ENCODE measurements at regions not wholly inside any gene's neighbourhood (a gene's known extent, or its start where the extent isn't known, plus 50 kb on each side); places are given as distances from the start of the nearest gene placed in this dataset.

DNA sequence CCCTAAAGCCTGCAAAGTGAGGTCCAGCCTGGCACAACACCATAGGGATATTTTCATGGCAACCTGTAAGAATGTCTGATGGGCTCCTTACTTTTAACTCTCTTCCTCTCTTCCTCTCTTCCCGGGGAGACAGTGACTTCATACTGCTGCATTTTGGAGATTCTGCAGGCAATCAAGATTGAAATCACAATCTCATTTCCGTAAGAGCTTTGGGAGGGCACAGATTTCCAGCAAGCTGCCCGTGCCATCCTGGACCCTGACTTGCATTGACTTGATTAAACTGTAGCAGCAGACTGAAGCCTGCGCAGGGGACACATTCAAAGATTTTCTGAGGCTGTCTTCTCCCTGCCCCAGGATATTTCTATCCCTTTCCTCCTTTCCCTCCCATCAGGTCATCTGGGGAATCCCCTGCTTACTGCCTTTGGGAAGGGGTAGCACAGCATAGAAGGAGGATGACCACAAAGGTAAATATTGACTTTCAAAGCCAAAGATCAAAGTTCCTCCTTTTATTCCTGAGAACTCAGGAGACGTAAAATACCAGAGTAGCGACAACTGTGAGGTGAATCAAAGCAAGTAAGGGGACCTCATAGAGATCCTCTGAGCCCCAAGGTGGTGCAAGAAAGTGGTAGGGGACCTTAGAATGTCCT lies 504.0 kb upstream of the ARID1B start:
- Histone ChIP-seq H3K4me2 (no peak overlapping the region), H3K4me3 (no peak overlapping the region), H3K9me3 (ENCODE audit: low read depth) (peaks cover 8% of the 10 kb centered on the region), H3K4me1 (no peaks in the 10 kb centered on the region), H3K27me3 (no peaks in the 10 kb centered on the region), H3K27ac (no peak overlapping the region), H4K20me1 (ENCODE audit: low read depth) (no peaks in the 10 kb centered on the region), H2AFZ (replicated peaks) (no peak overlapping the region), H3F3A (ENCODE audit: low read depth) (no peaks in the 10 kb centered on the region), H3K79me2 (ENCODE audit: low read depth) (no peaks in the 10 kb centered on the region), H3K9ac (no peak overlapping the region), H3K36me3 (no peaks in the 10 kb centered on the region)
- peaks cover 3% of the 10 kb centered on the region for H3K4me1 Mint-ChIP-seq
- H3K9me3 Mint-ChIP-seq, result peaks cover 9% of the 10 kb centered on the region
- no peak for DNase-seq (ENCODE audit: low spot score)
- H3K36me3 Mint-ChIP-seq, result no peaks in the 10 kb centered on the region
- no peak overlapping the region for H3K27ac Mint-ChIP-seq
- H3K4me3 Mint-ChIP-seq, result no peak overlapping the region
- H3K27me3 Mint-ChIP-seq (ENCODE audit: insufficient read depth, low read depth), result no peaks in the 10 kb centered on the region
- TF ChIP-seq EZH2phosphoT487 (IDR thresholded peaks at IDR 0.05) (no peak), EZH2 (IDR thresholded peaks at IDR 0.05) (no peak)
- TF ChIP-seq, protein P1, sequence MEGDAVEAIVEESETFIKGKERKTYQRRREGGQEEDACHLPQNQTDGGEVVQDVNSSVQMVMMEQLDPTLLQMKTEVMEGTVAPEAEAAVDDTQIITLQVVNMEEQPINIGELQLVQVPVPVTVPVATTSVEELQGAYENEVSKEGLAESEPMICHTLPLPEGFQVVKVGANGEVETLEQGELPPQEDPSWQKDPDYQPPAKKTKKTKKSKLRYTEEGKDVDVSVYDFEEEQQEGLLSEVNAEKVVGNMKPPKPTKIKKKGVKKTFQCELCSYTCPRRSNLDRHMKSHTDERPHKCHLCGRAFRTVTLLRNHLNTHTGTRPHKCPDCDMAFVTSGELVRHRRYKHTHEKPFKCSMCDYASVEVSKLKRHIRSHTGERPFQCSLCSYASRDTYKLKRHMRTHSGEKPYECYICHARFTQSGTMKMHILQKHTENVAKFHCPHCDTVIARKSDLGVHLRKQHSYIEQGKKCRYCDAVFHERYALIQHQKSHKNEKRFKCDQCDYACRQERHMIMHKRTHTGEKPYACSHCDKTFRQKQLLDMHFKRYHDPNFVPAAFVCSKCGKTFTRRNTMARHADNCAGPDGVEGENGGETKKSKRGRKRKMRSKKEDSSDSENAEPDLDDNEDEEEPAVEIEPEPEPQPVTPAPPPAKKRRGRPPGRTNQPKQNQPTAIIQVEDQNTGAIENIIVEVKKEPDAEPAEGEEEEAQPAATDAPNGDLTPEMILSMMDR (IDR thresholded peaks at IDR 0.05), result no peak

DNA sequence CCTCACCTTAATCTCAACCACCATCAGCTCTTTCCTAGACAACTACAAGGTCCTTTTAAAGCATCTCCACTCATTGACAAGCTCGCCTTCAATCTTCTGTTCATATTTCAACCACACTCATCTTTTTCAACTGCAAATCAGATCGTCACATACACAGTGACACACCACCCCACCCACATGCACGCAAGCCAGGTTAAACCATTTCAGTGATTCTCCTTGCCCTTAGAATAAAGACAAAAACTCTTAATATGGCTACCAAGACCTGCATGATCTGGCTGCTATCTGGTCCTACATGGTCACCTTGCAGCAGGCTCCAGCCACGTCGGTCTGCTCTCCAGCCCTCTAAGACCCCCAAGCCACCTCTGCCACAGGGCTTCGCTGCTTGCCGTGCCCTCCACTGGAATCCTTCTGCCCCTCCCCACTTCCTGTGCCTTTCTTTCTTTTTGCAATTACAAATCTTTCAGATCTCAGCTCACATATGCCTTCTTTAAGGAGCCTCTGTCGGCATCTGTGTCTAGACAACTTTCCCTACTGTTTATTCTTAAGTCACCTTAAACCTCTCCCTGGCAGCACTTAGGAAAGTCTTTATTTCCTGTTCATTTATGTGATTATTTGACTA lies 507.3 kb upstream of the ARID1B start:
- no peaks in the 10 kb centered on the region for H3K36me3 ChIP-seq
- Mint-ChIP-seq H3K9me3 (peaks cover 4% of the 10 kb centered on the region), H3K27me3 (ENCODE audit: insufficient read depth, low read depth) (no peaks in the 10 kb centered on the region), H3K36me3 (no peaks in the 10 kb centered on the region), H3K27ac (no peak overlapping the region), H3K4me1 (peaks cover 4% of the 10 kb centered on the region), H3K4me3 (no peak overlapping the region)
- DNase-seq (ENCODE audit: low spot score), result no peak
- no peaks in the 10 kb centered on the region for H3K27me3 ChIP-seq
- no peak for TF ChIP-seq EZH2phosphoT487 (IDR thresholded peaks at IDR 0.05)
- no peak for TF ChIP-seq EZH2 (IDR thresholded peaks at IDR 0.05)
- TF ChIP-seq, protein P1 (IDR thresholded peaks at IDR 0.05), result no peak
- no peak overlapping the region for H3K27ac ChIP-seq
- H2AFZ ChIP-seq (replicated peaks), result no peak overlapping the region
- no peaks in the 10 kb centered on the region for H3K9me3 ChIP-seq (ENCODE audit: low read depth)
- H3K4me2 ChIP-seq, result no peak overlapping the region
- no peak overlapping the region for H3K9ac ChIP-seq
- H3K4me3 ChIP-seq, result no peak overlapping the region
- H4K20me1 ChIP-seq (ENCODE audit: low read depth), result no peaks in the 10 kb centered on the region
- H3F3A ChIP-seq (ENCODE audit: low read depth), result no peaks in the 10 kb centered on the region
- no peaks in the 10 kb centered on the region for H3K79me2 ChIP-seq (ENCODE audit: low read depth)
- H3K4me1 ChIP-seq, result no peaks in the 10 kb centered on the region

DNA sequence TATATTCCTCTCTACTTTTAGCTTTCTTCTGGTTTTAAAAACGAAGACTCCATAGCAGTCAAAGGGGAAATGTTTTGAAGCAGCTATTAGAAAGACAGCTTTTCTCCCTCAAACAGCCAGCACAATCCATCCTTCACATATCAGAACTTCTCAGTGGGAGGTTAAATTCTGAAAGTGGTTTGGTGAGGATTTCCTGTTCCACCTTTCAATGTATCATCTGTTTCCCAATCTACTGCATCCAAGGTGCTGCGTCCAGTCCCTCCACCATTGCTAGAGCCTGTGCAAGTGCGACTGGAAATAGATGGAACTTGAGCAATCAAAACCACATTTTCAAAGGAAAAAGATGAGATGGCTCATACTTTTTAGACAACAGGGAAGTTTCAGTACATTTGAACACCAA lies 508.3 kb upstream of the ARID1B start:
- H3K27ac Mint-ChIP-seq, result no peak overlapping the region
- Histone ChIP-seq H3K36me3 (no peaks in the 10 kb centered on the region), H3F3A (ENCODE audit: low read depth) (no peaks in the 10 kb centered on the region), H3K9me3 (ENCODE audit: low read depth) (no peaks in the 10 kb centered on the region), H3K27me3 (no peaks in the 10 kb centered on the region), H2AFZ (replicated peaks) (no peak overlapping the region), H3K9ac (no peak overlapping the region), H4K20me1 (ENCODE audit: low read depth) (no peaks in the 10 kb centered on the region), H3K27ac (no peak overlapping the region), H3K4me3 (no peak overlapping the region), H3K4me2 (no peak overlapping the region), H3K4me1 (no peaks in the 10 kb centered on the region), H3K79me2 (ENCODE audit: low read depth) (no peaks in the 10 kb centered on the region)
- no peaks in the 10 kb centered on the region for H3K36me3 Mint-ChIP-seq
- H3K4me3 Mint-ChIP-seq, result no peak overlapping the region
- peaks cover 2% of the 10 kb centered on the region for H3K9me3 Mint-ChIP-seq
- no peak for TF ChIP-seq EZH2 (IDR thresholded peaks at IDR 0.05)
- H3K27me3 Mint-ChIP-seq (ENCODE audit: insufficient read depth, low read depth), result no peaks in the 10 kb centered on the region
- H3K4me1 Mint-ChIP-seq, result peaks cover 4% of the 10 kb centered on the region
- no peak for DNase-seq (ENCODE audit: low spot score)

DNA sequence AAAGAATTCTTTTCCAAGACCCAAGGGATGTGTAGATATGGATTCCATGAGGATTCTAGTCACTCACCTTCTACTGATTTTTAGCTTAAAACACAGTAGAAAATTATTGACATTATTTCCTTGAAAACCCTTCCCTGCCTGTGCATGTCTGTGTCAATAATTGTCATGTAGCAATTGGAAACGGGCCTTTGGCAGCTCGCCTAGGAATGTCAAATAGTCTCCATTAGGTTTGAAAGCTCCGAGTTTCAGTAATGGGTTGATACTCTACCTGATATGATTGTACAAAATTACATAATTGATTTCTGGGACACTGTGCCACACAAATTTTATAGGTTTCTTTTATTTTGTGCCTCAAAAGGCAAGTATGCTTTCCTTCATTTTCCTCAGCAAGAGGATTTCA lies 515.2 kb upstream of the ARID1B start:
- Histone ChIP-seq H3K4me3 (no peak overlapping the region), H3K27ac (no peak overlapping the region), H3K36me3 (no peaks in the 10 kb centered on the region), H3K27me3 (no peaks in the 10 kb centered on the region), H4K20me1 (ENCODE audit: low read depth) (no peaks in the 10 kb centered on the region), H3K4me1 (no peaks in the 10 kb centered on the region), H3K9ac (no peak overlapping the region), H3F3A (ENCODE audit: low read depth) (no peaks in the 10 kb centered on the region), H2AFZ (replicated peaks) (no peak overlapping the region), H3K9me3 (ENCODE audit: low read depth) (no peaks in the 10 kb centered on the region), H3K79me2 (ENCODE audit: low read depth) (no peaks in the 10 kb centered on the region), H3K4me2 (no peak overlapping the region)
- Mint-ChIP-seq H3K9me3 (peaks cover 4% of the 10 kb centered on the region), H3K27ac (no peak overlapping the region), H3K4me1 (no peaks in the 10 kb centered on the region), H3K36me3 (peaks cover 2% of the 10 kb centered on the region), H3K4me3 (no peak overlapping the region), H3K27me3 (ENCODE audit: insufficient read depth, low read depth) (peaks cover 4% of the 10 kb centered on the region)
- TF ChIP-seq EZH2phosphoT487 (IDR thresholded peaks at IDR 0.05) (no peak), EZH2 (IDR thresholded peaks at IDR 0.05) (no peak)
- TF ChIP-seq, protein P1 (IDR thresholded peaks at IDR 0.05), result no peak
- DNase-seq (ENCODE audit: low spot score), result no peak

Measured in neural progenitor cell (in vitro differentiated cells).